A549 (cell line): ENCODE measurements at regions not wholly inside any gene's neighbourhood (a gene's known extent, or its start where the extent isn't known, plus 50 kb on each side); places are given as distances from the start of the nearest gene placed in this dataset.

ENCODE experiments used
- ATAC-seq, 2 experiments: fragments of 200-7000 bp in 1 of 2; fragments of >200 bp in 1 of 2; cut with Nextera tagmentation in 1 of 2; cut with Tn5 transposase in 1 of 2; 3 replicates each; pipeline versions ENCODE4 v1.8.0 to v1.9.1; 2018 to 2020; ENCODE audit warnings: mild to moderate bottlenecking in 1 of 2, moderate library complexity in 1 of 2
- CTCF ChIA-PET: fragments of 300-600 bp; sonication (Branson Sonifier 250); formaldehyde crosslinking; extraction: SDS; loops from one replicate; lab custom pipeline; 2021; ENCODE audit warnings: antibody characterized with exemption, inconsistent platforms; lab: Yijun Ruan, JAX
- POLR2A ChIA-PET: fragments of 350-600 bp; formaldehyde crosslinking; extraction: SDS; loops from one replicate; lab custom pipeline; 2021; ENCODE audit warnings: antibody characterized with exemption, inconsistent platforms; lab: Yijun Ruan, JAX
- DNase-seq, 2 experiments: peaks; one replicate each; pipeline versions ENCODE4 v3.0.0 to v3.0.0-alpha.2; 2011 to 2016; ENCODE audit warnings: low read depth in 1 of 2, low spot score in 1 of 2
- FAIRE-seq: peaks from 2 replicates; lab custom pipeline; 2011; peaks lifted over from hg19 to GRCh38; lab: Jason Lieb, UNC
- H3K27ac ChIP-seq, 2 experiments: fragments of >200 bp; sonication (Bioruptor Twin); formaldehyde crosslinking; 3 replicates each; pipeline ENCODE4 v1.5.1; 2016 to 2017
- H3K4me1 ChIP-seq: fragments of >200 bp; sonication (Bioruptor Twin); formaldehyde crosslinking; 3 replicates; pipeline ENCODE4 v1.6.1; 2016
- H3K4me2 ChIP-seq: fragments of >200 bp; sonication (Bioruptor Twin); formaldehyde crosslinking; 3 replicates; pipeline ENCODE4 v1.6.1; 2016
- H3K4me3 ChIP-seq: fragments of >200 bp; sonication (Bioruptor Twin); formaldehyde crosslinking; 3 replicates; pipeline ENCODE4 v1.5.1; 2016
- H3K9me3 ChIP-seq: fragments of >200 bp; sonication (Bioruptor Twin); formaldehyde crosslinking; 3 replicates; pipeline ENCODE4 v1.6.1; 2016
- BCL3 ChIP-seq: fragments of >200 bp; sonication (Bioruptor Twin); formaldehyde crosslinking; IDR thresholded peaks from 3 replicates; pipeline ENCODE4 v1.6.1; 2016
- CBX8 ChIP-seq: fragments of 200-600 bp; sonication (generic); IDR thresholded peaks from 2 replicates; pipeline ENCODE4 v1.6.1; 2016
- CHD2 ChIP-seq: fragments of 150-350 bp; IDR thresholded peaks from 2 replicates; pipeline ENCODE4 v1.6.1; 2014; ENCODE audit warnings: low read length; ENCODE audit not compliant: partially characterized antibody
- CTCF ChIP-seq: fragments of >200 bp; sonication (Bioruptor Twin); formaldehyde crosslinking; IDR thresholded peaks from 3 replicates; pipeline ENCODE4 v1.5.1; 2016
- ELK1 ChIP-seq: fragments of 150-350 bp; IDR thresholded peaks from 2 replicates; pipeline ENCODE4 v1.6.1; 2014; ENCODE audit warnings: low read depth, mild to moderate bottlenecking, low read length
- HEYL ChIP-seq: fragments of 250-450 bp; sonication (Bioruptor Pico); IDR thresholded peaks from 2 replicates; pipeline ENCODE4 v1.8.0; 2021; ENCODE audit warnings: mild to moderate bottlenecking, moderate library complexity
- HOXA7 ChIP-seq: fragments of 250-450 bp; sonication (Bioruptor Pico); IDR thresholded peaks from 2 replicates; pipeline ENCODE4 v1.5.0; 2020; ENCODE audit warnings: mild to moderate bottlenecking, moderate library complexity
- HOXB13 ChIP-seq: fragments of 250-450 bp; sonication (Bioruptor Pico); IDR thresholded peaks from 2 replicates; pipeline ENCODE4 v1.5.0; 2020; ENCODE audit warnings: low read depth, mild to moderate bottlenecking, moderate library complexity
- JUNB ChIP-seq: fragments of >200 bp; sonication (Bioruptor Twin); formaldehyde crosslinking; IDR thresholded peaks from 2 replicates; pipeline ENCODE4 v1.6.1; 2016
- KDM5A ChIP-seq: fragments of 200-600 bp; sonication (generic); IDR thresholded peaks from 2 replicates; pipeline ENCODE4 v1.6.1; 2016; ENCODE audit warnings: antibody characterized with exemption, mild to moderate bottlenecking
- POLR2A ChIP-seq: IDR thresholded peaks from 2 replicates; pipeline ENCODE4 v1.6.1; 2012; ENCODE audit warnings: mild to moderate bottlenecking, low read length
- RFX5 ChIP-seq: fragments of 450-650 bp; IDR thresholded peaks from 2 replicates; pipeline ENCODE4 v1.7.1; 2014; ENCODE audit warnings: antibody characterized with exemption, mild to moderate bottlenecking, moderate library complexity
- SREBF2 ChIP-seq: fragments of 450-650 bp; IDR thresholded peaks from 2 replicates; pipeline ENCODE4 v1.6.1; 2014; ENCODE audit warnings: mild to moderate bottlenecking, moderate library complexity
- TFCP2L1 ChIP-seq: fragments of 250-450 bp; sonication (Bioruptor Pico); IDR thresholded peaks from 2 replicates; pipeline ENCODE4 v1.5.0; 2021; ENCODE audit warnings: mild to moderate bottlenecking
- TP53 ChIP-seq: fragments of 250-450 bp; sonication (Bioruptor Pico); IDR thresholded peaks from 2 replicates; pipeline ENCODE4 v1.5.0; 2021; ENCODE audit warnings: mild to moderate bottlenecking, moderate library complexity
- ZFP36 ChIP-seq: fragments of 450-650 bp; IDR thresholded peaks from 2 replicates; pipeline ENCODE4 v1.6.1; 2014; ENCODE audit warnings: borderline replicate concordance; ENCODE audit not compliant: partially characterized antibody
- WGBS: methylation state at CpG from one replicate; pipeline ENCODE4 v1.1.6; 2017; ENCODE audit errors: missing lambda C conversion rate; 5-methylcytosine and 5-hydroxymethylcytosine counted together
- TF ChIP-seq, protein P1 (sequence below): IDR thresholded peaks from 2 replicates; pipeline ENCODE4 v1.6.1; 2012; ENCODE audit warnings: low read depth, borderline replicate concordance
- TF ChIP-seq, protein P2 (sequence below): fragments of 200-600 bp; sonication (generic); IDR thresholded peaks from 2 replicates; pipeline ENCODE4 v1.6.1; 2016; ENCODE audit warnings: antibody characterized with exemption, mild to moderate bottlenecking, moderate library complexity

GRCh38 chr5:112024769-112025168 is 267.8 kb upstream of the NREP start:
- ChIA-PET POLR2A (no interaction called here), CTCF (no interaction called here)
- no peak overlapping the region for H3K4me2 ChIP-seq
- no peak overlapping the region for H3K4me3 ChIP-seq
- FAIRE-seq (no peak), ATAC-seq (no peak), DNase-seq (no peak)
- no peak overlapping the region for H3K27ac ChIP-seq
- no peak for TF ChIP-seq SREBF2
- no peak for TF ChIP-seq CHD2
- TF ChIP-seq, protein P1, sequence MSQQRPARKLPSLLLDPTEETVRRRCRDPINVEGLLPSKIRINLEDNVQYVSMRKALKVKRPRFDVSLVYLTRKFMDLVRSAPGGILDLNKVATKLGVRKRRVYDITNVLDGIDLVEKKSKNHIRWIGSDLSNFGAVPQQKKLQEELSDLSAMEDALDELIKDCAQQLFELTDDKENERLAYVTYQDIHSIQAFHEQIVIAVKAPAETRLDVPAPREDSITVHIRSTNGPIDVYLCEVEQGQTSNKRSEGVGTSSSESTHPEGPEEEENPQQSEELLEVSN, result no peak
- TF ChIP-seq RFX5, result no peak
- TF ChIP-seq ELK1, result no peak
- no peak for TF ChIP-seq CTCF
- no peak for TF ChIP-seq TFCP2L1
- TF ChIP-seq ZFP36, result no peak
- TF ChIP-seq TP53 (CRISPR knock-in tag), result no peak
- no peak for TF ChIP-seq HOXA7 (CRISPR knock-in tag)
- no peak for TF ChIP-seq KDM5A
- TF ChIP-seq BCL3, result no peak
- no peak for TF ChIP-seq JUNB
- no peak for TF ChIP-seq CBX8
- no peak for TF ChIP-seq POLR2A
- TF ChIP-seq HOXB13, result no peak
- TF ChIP-seq HEYL, result no peak
- WGBS, result 6% methylated on average over 2 of the region's 2 CpGs
- no peaks in the 10 kb centered on the region for H3K4me1 ChIP-seq
- no peaks in the 10 kb centered on the region for H3K9me3 ChIP-seq

DNA sequence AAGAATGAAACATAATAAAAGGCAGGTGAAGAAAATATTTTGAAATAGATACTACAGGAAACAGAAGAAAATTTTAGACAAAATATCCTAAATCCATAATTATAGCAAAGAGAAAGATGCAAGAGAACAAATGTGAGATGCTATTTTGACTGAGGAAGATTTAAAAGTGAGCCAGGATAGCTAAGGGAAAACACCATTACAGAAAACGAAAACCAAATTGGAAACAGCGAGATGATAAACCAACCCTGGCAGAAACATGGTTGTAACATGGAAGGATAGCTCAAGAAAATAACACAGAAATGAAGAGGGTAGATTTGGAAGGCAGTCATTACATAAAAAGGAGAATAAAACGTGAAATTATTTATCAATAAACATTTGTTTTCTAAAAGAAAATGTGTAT is 267.2 kb upstream of the NREP start:
- CTCF ChIA-PET, result no interaction called here
- WGBS, result 19% methylated on average over 3 of the region's 3 CpGs
- Histone ChIP-seq H3K4me2 (no peak overlapping the region), H3K9me3 (no peaks in the 10 kb centered on the region), H3K4me1 (no peaks in the 10 kb centered on the region), H3K4me3 (no peak overlapping the region), H3K27ac (no peak overlapping the region)
- ATAC-seq (no peak), DNase-seq (no peak), FAIRE-seq (no peak)
- POLR2A ChIA-PET, result no interaction called here
- TF ChIP-seq, protein P2, sequence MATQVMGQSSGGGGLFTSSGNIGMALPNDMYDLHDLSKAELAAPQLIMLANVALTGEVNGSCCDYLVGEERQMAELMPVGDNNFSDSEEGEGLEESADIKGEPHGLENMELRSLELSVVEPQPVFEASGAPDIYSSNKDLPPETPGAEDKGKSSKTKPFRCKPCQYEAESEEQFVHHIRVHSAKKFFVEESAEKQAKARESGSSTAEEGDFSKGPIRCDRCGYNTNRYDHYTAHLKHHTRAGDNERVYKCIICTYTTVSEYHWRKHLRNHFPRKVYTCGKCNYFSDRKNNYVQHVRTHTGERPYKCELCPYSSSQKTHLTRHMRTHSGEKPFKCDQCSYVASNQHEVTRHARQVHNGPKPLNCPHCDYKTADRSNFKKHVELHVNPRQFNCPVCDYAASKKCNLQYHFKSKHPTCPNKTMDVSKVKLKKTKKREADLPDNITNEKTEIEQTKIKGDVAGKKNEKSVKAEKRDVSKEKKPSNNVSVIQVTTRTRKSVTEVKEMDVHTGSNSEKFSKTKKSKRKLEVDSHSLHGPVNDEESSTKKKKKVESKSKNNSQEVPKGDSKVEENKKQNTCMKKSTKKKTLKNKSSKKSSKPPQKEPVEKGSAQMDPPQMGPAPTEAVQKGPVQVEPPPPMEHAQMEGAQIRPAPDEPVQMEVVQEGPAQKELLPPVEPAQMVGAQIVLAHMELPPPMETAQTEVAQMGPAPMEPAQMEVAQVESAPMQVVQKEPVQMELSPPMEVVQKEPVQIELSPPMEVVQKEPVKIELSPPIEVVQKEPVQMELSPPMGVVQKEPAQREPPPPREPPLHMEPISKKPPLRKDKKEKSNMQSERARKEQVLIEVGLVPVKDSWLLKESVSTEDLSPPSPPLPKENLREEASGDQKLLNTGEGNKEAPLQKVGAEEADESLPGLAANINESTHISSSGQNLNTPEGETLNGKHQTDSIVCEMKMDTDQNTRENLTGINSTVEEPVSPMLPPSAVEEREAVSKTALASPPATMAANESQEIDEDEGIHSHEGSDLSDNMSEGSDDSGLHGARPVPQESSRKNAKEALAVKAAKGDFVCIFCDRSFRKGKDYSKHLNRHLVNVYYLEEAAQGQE, result no peak
